HG03039 (cell line): ENCODE measurements at regions not wholly inside any gene's neighbourhood (a gene's known extent, or its start where the extent isn't known, plus 50 kb on each side); places are given as distances from the start of the nearest gene placed in this dataset.

Experiments
- ATAC-seq: cut with Tn5 transposase; IDR thresholded peaks from one replicate; pipeline ENCODE4 v1.9.1; 2021; ENCODE audit warnings: mild to moderate bottlenecking, moderate library complexity; ENCODE audit not compliant: unreplicated experiment

- no peak for ATAC-seq
Observed at GRCh38 chr15:59953392-59953883, 50.7 kb upstream of the FOXB1 start.

- ATAC-seq, result no peak
Observed at GRCh38 chr15:59952960-59953359, 51.2 kb upstream of the FOXB1 start.

GRCh38 chr15:59950603-59951388 is 53.3 kb upstream of the FOXB1 start:
- no peak for ATAC-seq

- no peak for ATAC-seq
Observed at GRCh38 chr15:59948924-59949613, 55.0 kb upstream of the FOXB1 start.

GRCh38 chr15:59946084-59946483 is 58.0 kb upstream of the FOXB1 start:
- no peak for ATAC-seq

- no peak for ATAC-seq
Observed at GRCh38 chr15:59945036-59945435, 59.1 kb upstream of the FOXB1 start.

GRCh38 chr15:59941612-59942011 is 62.5 kb upstream of the FOXB1 start:
- ATAC-seq, result no peak

- ATAC-seq, result no peak
Observed at GRCh38 chr15:59940928-59941327, 63.2 kb upstream of the FOXB1 start.

- no peak for ATAC-seq
Observed at GRCh38 chr15:59940456-59940855, 63.7 kb upstream of the FOXB1 start.

GRCh38 chr15:59936741-59937140 is 67.4 kb upstream of the FOXB1 start:
- ATAC-seq, result no peak

GRCh38 chr15:59933607-59934006 is 70.5 kb upstream of the FOXB1 start:
- no peak for ATAC-seq

GRCh38 chr15:59931646-59932261 is 72.4 kb upstream of the FOXB1 start:
- no peak for ATAC-seq

GRCh38 chr15:59924812-59925522 is 79.1 kb upstream of the FOXB1 start:
- ATAC-seq, result no peak

- no peak for ATAC-seq
Observed at GRCh38 chr15:59924096-59924495, 80.0 kb upstream of the FOXB1 start.

GRCh38 chr15:59923508-59923907 is 80.6 kb upstream of the FOXB1 start:
- no peak for ATAC-seq

- ATAC-seq, result peak; percentile 83
Observed at GRCh38 chr15:59918994-59919951, 84.8 kb upstream of the FOXB1 start.

GRCh38 chr15:59917504-59918157 is 86.5 kb upstream of the FOXB1 start:
- peak; percentile 55 for ATAC-seq

- no peak for ATAC-seq
Observed at GRCh38 chr15:59906046-59906445, 98.1 kb upstream of the FOXB1 start.

- ATAC-seq, result no peak
Observed at GRCh38 chr15:59905176-59905575, 98.9 kb upstream of the FOXB1 start.
